Spleen (tissue), 11 donors: ENCODE measurements at regions not wholly inside any gene's neighbourhood (a gene's known extent, or its start where the extent isn't known, plus 50 kb on each side); places are given as distances from the start of the nearest gene placed in this dataset.

Experiments
- DNase-seq: peaks from one replicate; pipeline ENCODE4 v3.0.0-alpha.2; 2020
- H3K27ac ChIP-seq, 8 donors: fragments of 200-600 bp; sonication (generic) in 7 of 8; 1 replicate in 4 of 8; 2 replicates in 4 of 8; pipeline versions ENCODE4 v1.5.0 to v1.8.0; 2016 to 2021; ENCODE audit warnings: inconsistent platforms in 4 of 8, mild to moderate bottlenecking in 4 of 8, moderate library complexity in 1 of 8
- H3K27me3 ChIP-seq, 7 donors: fragments of 200-600 bp; sonication (generic) in 6 of 7; replicated peaks in 1 of 7; 1 replicate in 4 of 7; 2 replicates in 3 of 7; pipeline versions ENCODE4 v1.5.0 to v1.8.0; 2016 to 2021; ENCODE audit warnings: inconsistent platforms in 3 of 7, mild to moderate bottlenecking in 1 of 7
- H3K36me3 ChIP-seq, 6 donors: fragments of 200-600 bp; sonication (generic) in 5 of 6; 1 replicate in 4 of 6; 2 replicates in 2 of 6; pipeline versions ENCODE4 v1.5.0 to v1.8.0; 2016 to 2021; ENCODE audit warnings: inconsistent platforms in 2 of 6
- H3K4me1 ChIP-seq, 6 donors: fragments of 200-600 bp; sonication (generic) in 5 of 6; 1 replicate in 3 of 6; 2 replicates in 3 of 6; pipeline versions ENCODE4 v1.5.0 to v1.8.0; 2016 to 2021; ENCODE audit warnings: inconsistent platforms in 3 of 6
- H3K4me3 ChIP-seq, 8 donors: fragments of 200-600 bp; sonication (generic) in 7 of 8; 1 replicate in 4 of 8; 2 replicates in 4 of 8; pipeline versions ENCODE4 v1.5.0 to v1.8.0; 2016 to 2021; ENCODE audit warnings: inconsistent platforms in 4 of 8, mild to moderate bottlenecking in 4 of 8, moderate library complexity in 2 of 8
- H3K9me3 ChIP-seq, 8 donors: fragments of 200-600 bp; sonication (generic) in 7 of 8; 1 replicate in 4 of 8; 2 replicates in 4 of 8; pipeline versions ENCODE4 v1.5.0 to v1.8.0; 2016 to 2021; ENCODE audit warnings: inconsistent platforms in 4 of 8
- POLR2A ChIP-seq, 3 donors: fragments of 450-650 bp; IDR thresholded peaks; one replicate each; pipeline ENCODE4 v1.5.1; 2017; ENCODE audit warnings: antibody characterized with exemption in 3 of 3, mild to moderate bottlenecking in 1 of 3
- POLR2AphosphoS5 ChIP-seq, 3 donors: sonication (generic); formaldehyde crosslinking; IDR thresholded peaks; one replicate each; pipeline ENCODE4 v1.5.1; 2017; ENCODE audit warnings: antibody characterized with exemption in 3 of 3
- WGBS, 5 donors: extraction: QIAGEN DNeasy Blood & Tissue Kit in 3 of 5; methylation state at CpG; one replicate each; pipeline versions ENCODE4 v1.1.5 to v1.1.7; 2013 to 2018; 5-methylcytosine and 5-hydroxymethylcytosine counted together
- intact Hi-C: fragments of 100-400 bp; cut with DNase I; formaldehyde crosslinking; loops from one replicate; pipeline ENCODE4 v1.15.0; 2023; ENCODE audit warnings: low total_unique reads
- TF ChIP-seq, protein P1 (sequence below), 11 experiments: fragments of 200-600 bp in 7 of 11; fragments of 450-650 bp in 4 of 11; sonication (generic) in 4 of 11; IDR thresholded peaks in 8 of 11; conservative IDR thresholded peaks in 3 of 11; 1 replicate in 7 of 11; 2 replicates in 4 of 11; pipeline versions ENCODE4 v1.4.0 to v1.8.0; 2016 to 2021; ENCODE audit warnings: antibody characterized with exemption in 11 of 11, inconsistent platforms in 4 of 11, mild to moderate bottlenecking in 1 of 11
- donor health status: healthy with polysubstance abuse.
- donor health status: DM: no; HTN: no; CAD: no; lungs with moderate emphysema.
- donor health status: DM: no; HTN: no; CAD: no.
- donor health status: Bipolar disorder and iron deficiency.
- donor health status: healthy.
- donor health status: DM: no; HTN: no; CAD: no.
- donor health status: DM: yes; HTN: yes; CAD: no.

DNA sequence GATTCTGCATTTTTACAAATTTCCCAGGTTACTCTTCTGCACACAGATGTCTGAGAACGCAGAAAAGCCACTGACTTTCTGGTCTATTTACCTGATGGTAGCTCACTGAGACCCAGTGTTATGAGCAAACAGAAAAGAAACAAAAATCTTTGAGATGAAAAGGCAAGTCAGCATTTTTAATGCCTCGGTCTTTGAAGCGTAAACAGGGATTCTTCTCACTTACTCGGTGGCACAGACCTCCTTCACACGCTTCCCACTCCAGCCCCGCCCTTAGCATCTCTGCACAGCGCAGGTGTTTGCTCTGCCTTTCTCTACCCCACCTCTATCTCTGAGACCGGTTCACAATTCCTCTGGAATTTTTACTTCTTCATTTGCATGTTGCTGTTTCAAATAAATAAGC is 195.0 kb upstream of the IRX1 start:
- H3K4me1 ChIP-seq = no peaks in the 10 kb centered on the region
- no peak for TF ChIP-seq POLR2A (IDR thresholded peaks at IDR 0.05)
- no peak for TF ChIP-seq POLR2AphosphoS5 (IDR thresholded peaks at IDR 0.05)
- TF ChIP-seq, protein P1, sequence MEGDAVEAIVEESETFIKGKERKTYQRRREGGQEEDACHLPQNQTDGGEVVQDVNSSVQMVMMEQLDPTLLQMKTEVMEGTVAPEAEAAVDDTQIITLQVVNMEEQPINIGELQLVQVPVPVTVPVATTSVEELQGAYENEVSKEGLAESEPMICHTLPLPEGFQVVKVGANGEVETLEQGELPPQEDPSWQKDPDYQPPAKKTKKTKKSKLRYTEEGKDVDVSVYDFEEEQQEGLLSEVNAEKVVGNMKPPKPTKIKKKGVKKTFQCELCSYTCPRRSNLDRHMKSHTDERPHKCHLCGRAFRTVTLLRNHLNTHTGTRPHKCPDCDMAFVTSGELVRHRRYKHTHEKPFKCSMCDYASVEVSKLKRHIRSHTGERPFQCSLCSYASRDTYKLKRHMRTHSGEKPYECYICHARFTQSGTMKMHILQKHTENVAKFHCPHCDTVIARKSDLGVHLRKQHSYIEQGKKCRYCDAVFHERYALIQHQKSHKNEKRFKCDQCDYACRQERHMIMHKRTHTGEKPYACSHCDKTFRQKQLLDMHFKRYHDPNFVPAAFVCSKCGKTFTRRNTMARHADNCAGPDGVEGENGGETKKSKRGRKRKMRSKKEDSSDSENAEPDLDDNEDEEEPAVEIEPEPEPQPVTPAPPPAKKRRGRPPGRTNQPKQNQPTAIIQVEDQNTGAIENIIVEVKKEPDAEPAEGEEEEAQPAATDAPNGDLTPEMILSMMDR (IDR thresholded peaks at IDR 0.05 in 8 of 11, conservative IDR thresholded peaks at IDR 0.05 in 3 of 11) = no peak
- H3K27ac ChIP-seq = no peak overlapping the region
- no peaks in the 10 kb centered on the region for H3K27me3 ChIP-seq
- H3K9me3 ChIP-seq = peaks cover 0 to 51% (median 36%) of the 10 kb centered on the region in 8 donors
- DNase-seq = no peak
- no peak overlapping the region for H3K4me3 ChIP-seq
- 81 to 87% (median 85%) methylated on average over 8 of the region's 8 CpGs for WGBS, 5 donors
- no peaks in the 10 kb centered on the region for H3K36me3 ChIP-seq
- intact Hi-C loops = no loop called here

DNA sequence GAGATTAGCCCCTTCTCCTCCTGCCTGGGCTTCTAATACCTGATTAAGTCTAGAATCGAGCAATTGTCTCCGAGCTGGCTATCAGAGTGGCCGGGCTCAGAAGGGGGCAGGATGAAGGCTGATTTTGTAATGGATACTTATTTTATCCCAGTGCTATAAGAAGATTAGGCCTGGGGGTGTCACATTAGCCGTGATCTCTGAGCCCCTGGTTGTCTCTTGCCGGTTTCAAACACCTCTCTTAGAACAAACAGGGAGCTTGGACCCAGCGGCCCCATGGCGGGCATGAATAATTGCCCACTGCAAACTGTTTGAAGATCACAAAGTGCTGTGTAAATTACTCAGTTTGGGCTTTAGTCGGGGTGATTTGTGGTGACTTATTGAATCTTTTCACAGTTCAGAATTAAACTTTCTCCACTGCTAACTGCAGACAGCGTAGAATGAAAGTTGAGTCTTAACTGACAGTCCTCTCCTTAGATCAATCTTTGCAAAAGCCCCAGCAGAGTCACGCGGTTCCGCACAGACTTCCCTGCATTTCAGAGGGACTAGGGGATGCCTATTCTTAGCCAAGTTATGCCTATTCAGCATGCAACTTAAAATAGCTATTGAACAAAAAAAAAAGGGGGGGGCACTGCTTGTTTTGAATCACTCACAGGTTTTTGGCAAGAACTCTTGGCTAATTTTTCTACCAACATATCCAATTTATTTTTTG is 200.6 kb upstream of the IRX1 start:
- no peak overlapping the region for H3K27ac ChIP-seq

DNA sequence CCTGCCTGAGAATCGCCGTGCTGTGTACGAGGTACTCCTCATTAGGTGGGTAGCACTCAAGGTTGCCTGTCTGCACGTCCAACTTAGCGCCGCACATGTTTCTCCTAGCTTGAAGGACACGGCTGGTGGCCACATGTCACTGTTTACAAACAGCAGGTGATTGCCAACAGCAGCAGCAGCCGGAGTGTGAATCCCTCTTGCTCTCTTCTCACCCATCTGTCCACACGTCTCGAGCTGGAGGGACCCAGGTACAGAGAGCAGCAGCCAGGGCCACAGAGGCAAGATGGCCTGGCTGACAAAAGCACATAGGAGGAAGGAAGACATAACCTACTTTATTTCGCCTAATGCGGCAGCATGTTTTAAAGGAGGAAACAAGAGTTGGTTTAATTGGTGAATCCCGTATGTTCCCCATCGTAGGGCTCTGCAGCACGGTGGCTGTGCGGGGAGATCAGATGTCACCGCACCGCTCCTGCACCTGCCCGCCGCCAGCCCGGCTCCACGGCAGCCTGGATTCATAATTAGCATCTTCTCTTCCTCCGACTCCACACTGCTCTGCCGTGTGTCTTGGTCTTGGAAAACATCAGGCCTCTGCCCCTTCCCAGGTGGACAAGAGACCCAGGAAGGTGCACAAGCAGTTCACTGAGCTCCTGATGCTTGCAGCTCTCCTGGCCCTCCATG is 201.6 kb upstream of the IRX1 start:
- Histone ChIP-seq H3K9me3 (peaks cover 0 to 27% (median 9%) of the 10 kb centered on the region in 8 donors), H3K27me3 (peaks cover 0 to 8% (median 0%) of the 10 kb centered on the region in 7 donors), H3K36me3 (no peaks in the 10 kb centered on the region), H3K27ac (no peak overlapping the region), H3K4me3 (no peak overlapping the region), H3K4me1 (no peaks in the 10 kb centered on the region)
- TF ChIP-seq, protein P1 (IDR thresholded peaks at IDR 0.05 in 8 of 11, conservative IDR thresholded peaks at IDR 0.05 in 3 of 11) = no peak
- TF ChIP-seq POLR2AphosphoS5 (IDR thresholded peaks at IDR 0.05) (no peak), POLR2A (IDR thresholded peaks at IDR 0.05) (no peak)
- WGBS, 5 donors = 67 to 76% (median 69%) methylated on average over 24 of the region's 24 CpGs
- no peak for DNase-seq
- intact Hi-C loops = no loop called here

More for the DNA sequence above, 200.6 kb upstream of the IRX1 start:
- Histone ChIP-seq H3K36me3 (no peaks in the 10 kb centered on the region), H3K4me1 (no peaks in the 10 kb centered on the region), H3K9me3 (peaks cover 0 to 37% (median 18%) of the 10 kb centered on the region in 8 donors), H3K27me3 (peaks cover 0 to 8% (median 0%) of the 10 kb centered on the region in 7 donors), H3K4me3 (no peak overlapping the region)
- DNase-seq = no peak
- TF ChIP-seq POLR2A (IDR thresholded peaks at IDR 0.05) = no peak
- TF ChIP-seq POLR2AphosphoS5 (IDR thresholded peaks at IDR 0.05) = no peak
- TF ChIP-seq, protein P1 (IDR thresholded peaks at IDR 0.05 in 8 of 11, conservative IDR thresholded peaks at IDR 0.05 in 3 of 11) = no peak
- WGBS, 5 donors = 27 to 33% (median 29%) methylated on average over 12 of the region's 12 CpGs
- intact Hi-C loops = no loop called here
